ENCODE measurements at regions not wholly inside any gene's neighbourhood (a gene's known extent, or its start where the extent isn't known, plus 50 kb on each side); places are given as distances from the start of the nearest gene placed in this dataset.

DNA sequence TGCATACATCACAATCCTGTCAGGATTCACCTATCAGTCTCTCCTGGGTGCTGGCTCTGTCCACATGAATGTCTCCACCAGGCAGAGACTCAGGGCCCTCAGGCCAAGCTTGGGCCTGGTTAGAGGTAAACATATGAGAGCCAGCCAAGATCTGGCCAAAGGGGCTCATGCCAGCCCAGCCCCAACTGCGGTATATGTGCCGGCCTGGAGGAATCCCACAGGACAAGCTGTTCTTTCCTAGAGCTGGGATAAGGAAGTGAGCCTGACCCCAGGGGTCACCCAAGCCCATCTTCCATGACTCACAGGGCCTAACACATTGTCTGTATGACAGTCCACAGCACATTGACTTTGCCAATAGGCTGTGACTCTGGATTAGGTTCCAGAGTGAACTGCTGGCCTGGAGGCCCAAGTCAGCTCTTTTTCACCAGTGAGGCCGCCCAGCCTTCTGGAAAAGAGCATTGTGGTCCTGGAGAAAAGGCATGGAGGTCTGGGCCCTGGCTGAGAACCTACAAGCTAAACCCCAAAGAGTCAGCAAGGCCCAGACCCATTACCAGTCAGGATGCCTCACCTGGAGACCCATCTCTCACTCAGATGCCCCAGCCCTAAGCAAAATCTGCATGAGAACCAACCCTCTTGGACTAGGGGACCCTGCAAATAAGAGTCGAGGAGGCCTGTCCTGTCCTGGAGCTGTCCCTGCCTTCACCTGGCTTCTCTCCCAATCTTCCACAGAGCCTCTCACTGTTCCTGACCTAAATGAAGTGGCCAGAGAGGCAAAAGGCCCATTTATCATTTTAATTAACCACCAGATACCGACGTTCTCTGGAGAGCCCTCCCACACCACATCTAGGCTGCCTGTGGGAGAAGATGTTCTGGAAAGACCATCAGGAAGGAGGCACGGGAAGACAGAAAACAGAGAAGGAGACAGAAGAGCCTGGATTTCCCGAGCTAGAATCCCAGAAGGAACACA, 120.9 kb upstream of the PKDCC start:
- no peak for DNase-seq (ENCODE audit: low read depth, low spot score)

- no peak for DNase-seq (ENCODE audit: low read depth, low spot score)
Measured at GRCh38 chr2:41927581-41928264, 120.1 kb upstream of the PKDCC start.

DNA sequence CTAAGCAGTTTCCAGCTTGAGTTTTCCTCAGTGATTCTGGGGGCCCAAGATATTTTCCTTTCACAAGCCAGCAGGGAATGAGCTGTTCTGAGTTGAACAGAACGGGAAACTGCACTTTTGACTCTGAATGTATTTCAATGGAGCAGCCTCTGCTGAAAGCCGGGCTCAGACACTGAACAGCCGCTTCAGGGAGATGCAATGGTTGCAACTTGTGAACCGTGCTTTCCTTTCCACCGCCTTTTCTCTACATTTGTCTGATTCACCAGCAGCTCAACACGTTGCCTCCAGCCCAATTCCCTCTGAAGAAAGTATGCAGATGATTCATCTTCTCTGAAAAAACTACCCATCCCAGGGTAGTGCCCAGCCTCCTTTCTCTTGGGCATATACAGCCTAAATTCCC, 119.3 kb upstream of the PKDCC start:
- DNase-seq (ENCODE audit: low read depth, low spot score) = no peak

DNA sequence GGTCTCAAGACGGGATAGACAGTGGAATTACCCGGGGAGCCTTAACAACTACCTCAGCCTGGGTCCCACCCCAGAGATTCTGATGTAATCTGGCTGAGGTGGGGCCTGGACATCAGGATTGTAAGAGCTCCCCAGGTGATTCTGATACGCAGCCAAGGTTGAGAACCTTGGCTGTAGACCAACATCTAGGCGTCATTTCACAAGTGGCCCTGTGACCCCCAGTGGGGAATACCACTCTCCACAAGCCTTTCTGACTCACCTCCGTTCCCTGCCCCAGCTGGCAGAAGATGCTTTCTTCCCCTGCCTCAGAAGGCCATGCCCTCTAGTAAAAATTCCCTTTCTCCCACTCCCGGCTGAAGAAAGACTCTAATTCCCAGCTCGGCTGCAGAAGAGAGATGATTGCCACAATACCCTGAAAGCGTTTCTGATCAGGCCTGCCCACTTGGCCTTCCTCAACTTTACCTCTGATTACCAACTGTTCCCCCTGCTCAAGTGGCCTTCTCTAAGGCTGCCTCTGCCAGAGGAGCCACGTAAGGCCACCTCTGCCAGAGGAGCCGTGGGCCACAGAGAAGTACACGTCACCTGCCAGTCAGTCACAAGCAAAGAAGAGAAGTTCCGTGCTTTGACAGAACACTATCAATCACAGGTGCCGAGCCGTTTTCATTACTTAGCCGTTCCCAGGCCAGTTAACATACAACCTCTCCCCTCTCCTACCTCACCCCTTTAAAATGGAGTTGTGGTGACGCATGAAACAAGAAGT, 116.8 kb upstream of the PKDCC start:
- DNase-seq (ENCODE audit: low read depth, low spot score) = no peak

GRCh38 chr2:41932241-41933045, 115.4 kb upstream of the PKDCC start:
- DNase-seq (ENCODE audit: low read depth, low spot score) = no peak

- DNase-seq (ENCODE audit: low read depth, low spot score) = no peak
Measured at GRCh38 chr2:41933046-41933420, 114.8 kb upstream of the PKDCC start.

GRCh38 chr2:41933585-41934320, 114.1 kb upstream of the PKDCC start:
- no peak for DNase-seq (ENCODE audit: low read depth, low spot score)

DNA sequence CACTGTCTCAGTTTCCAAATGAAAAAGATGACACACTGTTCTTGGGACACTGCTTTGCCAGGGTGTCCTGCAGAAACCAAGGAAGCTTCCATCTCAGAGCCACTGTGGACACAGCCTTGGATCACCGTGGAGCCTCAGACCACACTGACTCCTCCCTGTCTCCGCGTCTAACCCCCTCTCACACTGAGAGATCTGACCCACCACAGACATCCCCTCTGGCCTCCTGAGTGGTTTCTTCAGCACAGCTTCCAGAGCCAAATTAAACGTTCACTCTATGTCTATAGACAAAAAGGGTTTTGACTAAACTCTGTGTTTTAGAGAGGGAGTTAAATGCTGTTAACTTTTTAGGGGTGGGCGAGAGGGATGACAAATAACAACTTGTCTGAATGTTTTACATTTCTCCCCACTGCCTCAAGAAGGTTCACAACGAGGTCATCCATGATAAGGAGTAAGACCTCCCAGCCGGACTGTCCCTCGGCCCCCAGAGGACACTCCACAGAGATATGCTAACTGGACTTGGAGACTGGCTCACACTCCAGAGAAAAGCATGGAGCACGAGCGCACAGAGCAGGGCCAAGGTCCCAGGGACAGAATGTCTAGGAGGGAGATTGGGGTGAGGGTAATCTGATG, 113.4 kb upstream of the PKDCC start:
- no peak for DNase-seq (ENCODE audit: low read depth, low spot score)

DNA sequence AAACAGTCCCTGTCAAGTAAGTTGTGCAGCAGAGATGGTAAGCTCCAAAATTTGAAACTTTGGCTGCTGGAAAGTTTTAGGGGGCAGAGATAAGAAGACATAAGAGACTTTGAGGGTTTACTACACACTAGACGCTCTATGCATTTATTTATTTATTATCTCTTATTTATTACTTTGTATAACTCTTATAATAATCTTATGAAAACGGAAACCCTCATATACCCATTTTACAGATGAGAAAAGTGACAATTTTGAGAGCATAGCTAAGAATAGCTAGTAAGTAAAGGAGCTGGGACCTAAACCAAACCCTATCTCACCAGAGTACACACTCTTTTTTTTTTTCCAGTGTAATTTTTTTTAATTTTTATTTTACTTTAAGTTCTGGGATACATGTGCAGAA, 112.8 kb upstream of the PKDCC start:
- no peak for DNase-seq (ENCODE audit: low read depth, low spot score)

- DNase-seq (ENCODE audit: low read depth, low spot score) = no peak
Measured at GRCh38 chr2:41935825-41936224, 112.0 kb upstream of the PKDCC start.

DNA sequence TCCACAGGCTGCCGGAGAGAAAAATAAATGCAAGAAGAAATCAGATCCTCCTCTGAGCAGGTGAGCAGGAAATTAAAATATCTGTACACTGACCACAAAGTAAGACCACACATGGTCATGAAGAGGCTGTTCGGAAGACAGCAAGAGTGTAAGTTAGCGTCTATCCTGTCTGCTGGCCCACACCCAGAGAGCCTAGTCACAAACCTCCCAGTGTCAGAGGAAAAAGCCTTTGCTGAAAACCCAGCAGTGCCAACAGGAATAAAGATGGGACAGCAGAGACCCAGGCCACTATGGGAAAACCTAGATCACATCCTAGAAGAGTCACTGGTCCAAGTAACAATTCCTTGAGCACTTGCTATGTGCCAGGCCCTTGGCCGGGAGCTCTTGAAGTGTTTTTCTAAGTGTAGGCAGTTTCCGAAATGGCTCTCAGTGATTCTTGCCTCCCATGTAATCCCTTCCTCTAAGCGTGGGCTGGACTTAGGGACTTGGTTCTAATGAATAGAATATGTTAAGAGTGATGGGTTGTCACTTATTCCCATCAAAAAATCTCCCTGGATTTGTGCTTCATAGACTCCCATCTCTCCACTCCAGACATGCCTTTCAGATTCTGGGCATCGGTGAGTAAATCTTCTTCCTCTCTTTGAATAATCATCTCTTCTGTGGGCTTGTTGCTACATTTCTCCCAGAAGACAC, 110.9 kb upstream of the PKDCC start:
- DNase-seq (ENCODE audit: low read depth, low spot score) = peak; percentile 40

GRCh38 chr2:41937464-41937906, 110.3 kb upstream of the PKDCC start:
- DNase-seq (ENCODE audit: low read depth, low spot score) = peak; percentile 94

GRCh38 chr2:41937921-41938708, 109.7 kb upstream of the PKDCC start:
- peak; percentile 86 for DNase-seq (ENCODE audit: low read depth, low spot score)

DNA sequence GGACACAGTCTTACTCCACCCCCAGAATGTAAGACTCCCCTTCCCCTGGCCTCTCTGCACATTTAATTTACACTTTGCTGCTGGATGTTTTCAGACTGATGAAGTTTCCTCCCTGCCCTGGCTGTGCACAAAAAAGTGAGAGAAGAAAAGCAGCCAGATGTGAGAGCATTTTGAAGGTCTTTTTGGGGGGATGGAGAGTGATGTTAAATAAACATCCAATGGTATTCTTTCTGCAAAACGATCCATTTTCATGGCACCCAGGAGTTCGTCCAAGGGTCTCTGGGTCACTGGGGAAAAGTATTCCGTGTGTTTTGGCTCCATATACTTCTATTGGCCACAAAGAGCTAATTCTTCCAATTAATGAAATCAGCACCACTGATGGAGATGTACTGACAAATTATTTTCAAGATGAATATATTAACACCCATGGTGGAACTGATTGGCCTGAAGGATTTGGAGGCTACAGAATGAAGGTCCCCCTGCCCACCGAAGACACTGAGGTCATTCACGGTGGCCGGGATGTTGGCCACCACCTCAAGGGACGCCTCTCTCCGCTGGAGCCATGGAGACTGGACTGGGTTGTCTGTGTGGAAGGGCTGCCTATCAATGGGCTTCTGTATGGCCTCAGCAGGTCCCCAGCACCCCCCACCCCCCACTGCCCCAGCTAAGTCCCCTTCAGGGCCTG, 107.6 kb upstream of the PKDCC start:
- no peak for DNase-seq (ENCODE audit: low read depth, low spot score)

GRCh38 chr2:41940745-41941063, 107.1 kb upstream of the PKDCC start:
- DNase-seq (ENCODE audit: low read depth, low spot score) = peak; percentile 72

DNA sequence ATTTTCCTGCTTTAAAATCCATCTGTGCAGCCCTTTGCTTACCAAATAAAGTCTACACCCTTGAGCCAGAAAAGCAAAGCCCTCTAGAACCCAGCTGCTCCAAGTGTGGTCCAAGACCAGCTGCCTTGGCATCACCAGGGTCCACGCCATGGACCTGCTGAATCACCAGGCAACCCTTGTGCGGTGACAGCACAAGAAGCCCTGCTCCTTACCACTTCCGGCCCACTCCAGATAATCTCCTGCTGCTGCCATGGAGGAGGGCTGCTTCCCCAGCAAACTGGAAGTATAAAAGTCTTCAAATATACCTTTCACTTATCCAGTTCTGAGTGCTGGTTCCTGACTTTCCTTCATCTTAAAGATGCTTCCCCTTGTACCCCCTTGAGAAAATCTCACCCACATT, 106.0 kb upstream of the PKDCC start:
- no peak for DNase-seq (ENCODE audit: low read depth, low spot score)

- no peak for DNase-seq (ENCODE audit: low read depth, low spot score)
Measured at GRCh38 chr2:41942278-41942677, 105.5 kb upstream of the PKDCC start.

DNA sequence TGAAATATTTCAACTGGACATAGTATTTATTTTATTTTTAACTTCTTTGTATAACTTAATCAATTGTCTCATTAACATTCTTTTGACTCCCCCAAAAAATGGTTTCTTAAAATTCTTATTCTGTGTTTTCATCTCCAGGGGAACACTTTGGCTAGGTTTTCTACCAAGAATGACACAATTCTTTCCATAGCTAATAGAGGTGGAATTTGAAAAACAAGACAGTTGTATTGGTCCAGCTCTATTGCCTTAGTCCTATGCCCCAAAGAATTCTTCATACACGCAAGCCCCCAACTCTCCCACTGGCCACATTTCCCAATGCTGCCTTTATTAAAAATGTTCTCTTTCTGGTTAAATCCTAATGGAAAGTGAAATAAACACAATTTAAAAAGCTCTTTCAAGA, 104.7 kb upstream of the PKDCC start:
- no peak for DNase-seq (ENCODE audit: low read depth, low spot score)

All from ELF-1 (cell line).